ENCODE measurements at regions not wholly inside any gene's neighbourhood (a gene's known extent, or its start where the extent isn't known, plus 50 kb on each side); places are given as distances from the start of the nearest gene placed in this dataset.

GRCh38 chr7:21996641-21997040 lies 50.9 kb upstream of the CDCA7L start:
- WGBS, 2 donors (ENCODE audit: low coverage in 1 of 2) = 52 to 60% methylated on average over 1 of the region's 1 CpG
- H3K27me3 ChIP-seq = no peaks in the 10 kb centered on the region
- ATAC-seq = no peak

More at GRCh38 chr7:21996641-21997040, 50.9 kb upstream of the CDCA7L start:
- H3K9me3 ChIP-seq = no peaks in the 10 kb centered on the region
- peaks cover 0 to 7% (median 0%) of the 10 kb centered on the region in 3 donors for H3K4me1 ChIP-seq
- no peak overlapping the region for H3K4me3 ChIP-seq
- no peaks in the 10 kb centered on the region for H3K36me3 ChIP-seq
- TF ChIP-seq, protein P1, sequence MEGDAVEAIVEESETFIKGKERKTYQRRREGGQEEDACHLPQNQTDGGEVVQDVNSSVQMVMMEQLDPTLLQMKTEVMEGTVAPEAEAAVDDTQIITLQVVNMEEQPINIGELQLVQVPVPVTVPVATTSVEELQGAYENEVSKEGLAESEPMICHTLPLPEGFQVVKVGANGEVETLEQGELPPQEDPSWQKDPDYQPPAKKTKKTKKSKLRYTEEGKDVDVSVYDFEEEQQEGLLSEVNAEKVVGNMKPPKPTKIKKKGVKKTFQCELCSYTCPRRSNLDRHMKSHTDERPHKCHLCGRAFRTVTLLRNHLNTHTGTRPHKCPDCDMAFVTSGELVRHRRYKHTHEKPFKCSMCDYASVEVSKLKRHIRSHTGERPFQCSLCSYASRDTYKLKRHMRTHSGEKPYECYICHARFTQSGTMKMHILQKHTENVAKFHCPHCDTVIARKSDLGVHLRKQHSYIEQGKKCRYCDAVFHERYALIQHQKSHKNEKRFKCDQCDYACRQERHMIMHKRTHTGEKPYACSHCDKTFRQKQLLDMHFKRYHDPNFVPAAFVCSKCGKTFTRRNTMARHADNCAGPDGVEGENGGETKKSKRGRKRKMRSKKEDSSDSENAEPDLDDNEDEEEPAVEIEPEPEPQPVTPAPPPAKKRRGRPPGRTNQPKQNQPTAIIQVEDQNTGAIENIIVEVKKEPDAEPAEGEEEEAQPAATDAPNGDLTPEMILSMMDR (IDR thresholded peaks at IDR 0.05) = no peak
- TF ChIP-seq POLR2A (IDR thresholded peaks at IDR 0.05) (no peak), POLR2AphosphoS5 (IDR thresholded peaks at IDR 0.05) (no peak), EP300 (IDR thresholded peaks at IDR 0.05) (no peak)
- no peak overlapping the region for H3K27ac ChIP-seq

Data from gastroesophageal sphincter (tissue), 4 donors.